ENCODE measurements at regions not wholly inside any gene's neighbourhood (a gene's known extent, or its start where the extent isn't known, plus 50 kb on each side); places are given as distances from the start of the nearest gene placed in this dataset.

DNA sequence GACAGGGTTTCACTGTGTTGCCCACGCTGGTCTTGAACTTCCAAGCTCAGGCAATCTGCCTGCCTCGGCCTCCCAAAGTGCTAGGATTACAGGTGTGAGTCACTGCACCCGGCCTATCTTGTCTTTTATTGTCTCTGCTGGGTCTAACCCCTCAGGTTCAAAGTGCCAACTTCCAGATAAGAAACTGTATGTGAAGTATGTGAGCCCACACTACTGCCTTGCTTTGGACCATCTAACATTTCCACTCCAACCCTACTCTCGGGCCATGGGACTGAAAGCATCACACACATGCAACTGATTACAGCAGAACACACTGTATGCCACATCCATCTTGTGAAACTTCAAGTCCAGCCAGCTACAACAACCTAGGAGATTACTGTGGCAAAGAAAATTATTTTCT lies 256.1 kb upstream of the VEPH1 start (continued):
- TF ChIP-seq, protein P1, sequence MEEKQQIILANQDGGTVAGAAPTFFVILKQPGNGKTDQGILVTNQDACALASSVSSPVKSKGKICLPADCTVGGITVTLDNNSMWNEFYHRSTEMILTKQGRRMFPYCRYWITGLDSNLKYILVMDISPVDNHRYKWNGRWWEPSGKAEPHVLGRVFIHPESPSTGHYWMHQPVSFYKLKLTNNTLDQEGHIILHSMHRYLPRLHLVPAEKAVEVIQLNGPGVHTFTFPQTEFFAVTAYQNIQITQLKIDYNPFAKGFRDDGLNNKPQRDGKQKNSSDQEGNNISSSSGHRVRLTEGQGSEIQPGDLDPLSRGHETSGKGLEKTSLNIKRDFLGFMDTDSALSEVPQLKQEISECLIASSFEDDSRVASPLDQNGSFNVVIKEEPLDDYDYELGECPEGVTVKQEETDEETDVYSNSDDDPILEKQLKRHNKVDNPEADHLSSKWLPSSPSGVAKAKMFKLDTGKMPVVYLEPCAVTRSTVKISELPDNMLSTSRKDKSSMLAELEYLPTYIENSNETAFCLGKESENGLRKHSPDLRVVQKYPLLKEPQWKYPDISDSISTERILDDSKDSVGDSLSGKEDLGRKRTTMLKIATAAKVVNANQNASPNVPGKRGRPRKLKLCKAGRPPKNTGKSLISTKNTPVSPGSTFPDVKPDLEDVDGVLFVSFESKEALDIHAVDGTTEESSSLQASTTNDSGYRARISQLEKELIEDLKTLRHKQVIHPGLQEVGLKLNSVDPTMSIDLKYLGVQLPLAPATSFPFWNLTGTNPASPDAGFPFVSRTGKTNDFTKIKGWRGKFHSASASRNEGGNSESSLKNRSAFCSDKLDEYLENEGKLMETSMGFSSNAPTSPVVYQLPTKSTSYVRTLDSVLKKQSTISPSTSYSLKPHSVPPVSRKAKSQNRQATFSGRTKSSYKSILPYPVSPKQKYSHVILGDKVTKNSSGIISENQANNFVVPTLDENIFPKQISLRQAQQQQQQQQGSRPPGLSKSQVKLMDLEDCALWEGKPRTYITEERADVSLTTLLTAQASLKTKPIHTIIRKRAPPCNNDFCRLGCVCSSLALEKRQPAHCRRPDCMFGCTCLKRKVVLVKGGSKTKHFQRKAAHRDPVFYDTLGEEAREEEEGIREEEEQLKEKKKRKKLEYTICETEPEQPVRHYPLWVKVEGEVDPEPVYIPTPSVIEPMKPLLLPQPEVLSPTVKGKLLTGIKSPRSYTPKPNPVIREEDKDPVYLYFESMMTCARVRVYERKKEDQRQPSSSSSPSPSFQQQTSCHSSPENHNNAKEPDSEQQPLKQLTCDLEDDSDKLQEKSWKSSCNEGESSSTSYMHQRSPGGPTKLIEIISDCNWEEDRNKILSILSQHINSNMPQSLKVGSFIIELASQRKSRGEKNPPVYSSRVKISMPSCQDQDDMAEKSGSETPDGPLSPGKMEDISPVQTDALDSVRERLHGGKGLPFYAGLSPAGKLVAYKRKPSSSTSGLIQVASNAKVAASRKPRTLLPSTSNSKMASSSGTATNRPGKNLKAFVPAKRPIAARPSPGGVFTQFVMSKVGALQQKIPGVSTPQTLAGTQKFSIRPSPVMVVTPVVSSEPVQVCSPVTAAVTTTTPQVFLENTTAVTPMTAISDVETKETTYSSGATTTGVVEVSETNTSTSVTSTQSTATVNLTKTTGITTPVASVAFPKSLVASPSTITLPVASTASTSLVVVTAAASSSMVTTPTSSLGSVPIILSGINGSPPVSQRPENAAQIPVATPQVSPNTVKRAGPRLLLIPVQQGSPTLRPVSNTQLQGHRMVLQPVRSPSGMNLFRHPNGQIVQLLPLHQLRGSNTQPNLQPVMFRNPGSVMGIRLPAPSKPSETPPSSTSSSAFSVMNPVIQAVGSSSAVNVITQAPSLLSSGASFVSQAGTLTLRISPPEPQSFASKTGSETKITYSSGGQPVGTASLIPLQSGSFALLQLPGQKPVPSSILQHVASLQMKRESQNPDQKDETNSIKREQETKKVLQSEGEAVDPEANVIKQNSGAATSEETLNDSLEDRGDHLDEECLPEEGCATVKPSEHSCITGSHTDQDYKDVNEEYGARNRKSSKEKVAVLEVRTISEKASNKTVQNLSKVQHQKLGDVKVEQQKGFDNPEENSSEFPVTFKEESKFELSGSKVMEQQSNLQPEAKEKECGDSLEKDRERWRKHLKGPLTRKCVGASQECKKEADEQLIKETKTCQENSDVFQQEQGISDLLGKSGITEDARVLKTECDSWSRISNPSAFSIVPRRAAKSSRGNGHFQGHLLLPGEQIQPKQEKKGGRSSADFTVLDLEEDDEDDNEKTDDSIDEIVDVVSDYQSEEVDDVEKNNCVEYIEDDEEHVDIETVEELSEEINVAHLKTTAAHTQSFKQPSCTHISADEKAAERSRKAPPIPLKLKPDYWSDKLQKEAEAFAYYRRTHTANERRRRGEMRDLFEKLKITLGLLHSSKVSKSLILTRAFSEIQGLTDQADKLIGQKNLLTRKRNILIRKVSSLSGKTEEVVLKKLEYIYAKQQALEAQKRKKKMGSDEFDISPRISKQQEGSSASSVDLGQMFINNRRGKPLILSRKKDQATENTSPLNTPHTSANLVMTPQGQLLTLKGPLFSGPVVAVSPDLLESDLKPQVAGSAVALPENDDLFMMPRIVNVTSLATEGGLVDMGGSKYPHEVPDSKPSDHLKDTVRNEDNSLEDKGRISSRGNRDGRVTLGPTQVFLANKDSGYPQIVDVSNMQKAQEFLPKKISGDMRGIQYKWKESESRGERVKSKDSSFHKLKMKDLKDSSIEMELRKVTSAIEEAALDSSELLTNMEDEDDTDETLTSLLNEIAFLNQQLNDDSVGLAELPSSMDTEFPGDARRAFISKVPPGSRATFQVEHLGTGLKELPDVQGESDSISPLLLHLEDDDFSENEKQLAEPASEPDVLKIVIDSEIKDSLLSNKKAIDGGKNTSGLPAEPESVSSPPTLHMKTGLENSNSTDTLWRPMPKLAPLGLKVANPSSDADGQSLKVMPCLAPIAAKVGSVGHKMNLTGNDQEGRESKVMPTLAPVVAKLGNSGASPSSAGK (IDR thresholded peaks at IDR 0.05) = no peak
- TF ChIP-seq ZNF778 (CRISPR knock-in tag; IDR thresholded peaks at IDR 0.05) = no peak
